Endothelial cell of umbilical vein (primary cell): ENCODE measurements at regions not wholly inside any gene's neighbourhood (a gene's known extent, or its start where the extent isn't known, plus 50 kb on each side); places are given as distances from the start of the nearest gene placed in this dataset.

ENCODE experiments used
- CTCF ChIP-seq, 2 donors: IDR thresholded peaks; 1 replicate in 1 of 2; 2 replicates in 1 of 2; pipeline ENCODE4 v1.5.1; 2011; ENCODE audit warnings: low read length in 2 of 2, mild to moderate bottlenecking in 2 of 2, moderate library complexity in 2 of 2, control low read depth in 1 of 2, inconsistent platforms in 1 of 2, low read depth in 1 of 2; ENCODE audit not compliant: insufficient read depth in 1 of 2; ENCODE audit errors: extremely low read depth in 1 of 2
- MAX ChIP-seq: IDR thresholded peaks from 2 replicates; pipeline ENCODE4 v1.6.1; 2011; ENCODE audit not compliant: insufficient read depth, insufficient read length

GRCh38 chr1:187374082-187374481 is 545.3 kb downstream of the PLA2G4A start:
- TF ChIP-seq CTCF (IDR thresholded peaks at IDR 0.05; ENCODE audit: extremely low read depth in 1 of 2, insufficient read depth in 1 of 2, low read depth in 1 of 2, low read length in 2 of 2) (no peak), MAX (no peak)
